Activated T-helper 1 cell treated with anti-CD3 and anti-CD28 coated beads, Interleukin-2, amount 50 U/mL, for 16 hours (primary cell): ENCODE measurements at regions not wholly inside any gene's neighbourhood (a gene's known extent, or its start where the extent isn't known, plus 50 kb on each side); places are given as distances from the start of the nearest gene placed in this dataset.

Experiments used
- DNase-seq, 2 donors: peaks; one replicate each; pipeline ENCODE4 v3.0.0-alpha.2; 2020; ENCODE audit warnings: low read depth in 1 of 2, low spot score in 1 of 2

DNA sequence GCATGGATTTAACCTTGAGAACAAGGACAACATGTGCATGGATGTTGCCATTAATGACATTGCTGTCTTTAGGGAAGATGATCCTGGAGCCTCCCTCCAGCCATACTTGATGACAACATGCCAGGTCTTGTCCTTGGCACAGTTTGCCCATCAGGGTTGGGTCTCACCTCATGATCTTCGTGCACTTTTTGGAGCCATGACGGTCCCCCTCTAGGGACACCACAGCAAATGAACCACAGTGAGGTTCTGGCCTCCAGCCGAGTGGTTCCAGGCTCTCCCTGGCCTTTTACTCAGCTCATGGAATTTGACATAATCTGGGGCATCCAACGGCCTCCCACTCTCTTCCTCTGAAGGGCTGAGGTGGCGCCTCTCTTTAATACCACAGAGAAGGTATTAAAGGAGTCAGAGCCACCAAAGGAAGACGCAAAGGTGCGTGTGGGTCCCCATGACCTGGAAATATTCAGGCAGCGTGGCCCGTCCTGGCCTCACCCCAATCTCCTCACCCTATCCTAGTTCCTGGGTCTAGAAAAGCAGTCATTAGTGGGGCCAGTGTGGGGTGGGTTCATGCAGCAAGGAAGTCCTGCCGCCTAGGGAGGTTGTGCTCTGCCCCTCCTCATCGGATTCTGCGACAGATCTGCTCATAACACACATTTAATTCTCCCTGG lies 184.8 kb downstream of the CXCL12 start:
- DNase-seq, result no peak

DNA sequence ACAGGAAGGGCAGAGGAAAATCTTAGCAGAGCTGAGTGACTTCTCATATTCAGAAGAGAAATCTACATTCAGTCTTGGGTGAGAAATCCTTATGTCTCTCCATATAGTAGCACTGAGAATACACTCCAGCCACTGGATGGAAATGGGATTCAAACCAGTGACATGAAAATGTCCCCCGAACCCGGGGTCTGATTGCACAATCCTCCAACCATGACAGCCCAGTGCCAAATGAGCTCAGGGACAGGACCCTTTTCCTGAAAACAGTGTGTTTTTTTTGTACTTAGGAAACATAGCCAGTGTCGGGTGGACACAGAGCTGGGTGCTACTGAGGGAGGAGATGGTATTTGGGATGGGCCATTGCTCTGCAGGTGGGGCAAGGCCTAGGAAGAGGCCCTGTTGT lies 185.6 kb downstream of the CXCL12 start:
- DNase-seq, result no peak

DNA sequence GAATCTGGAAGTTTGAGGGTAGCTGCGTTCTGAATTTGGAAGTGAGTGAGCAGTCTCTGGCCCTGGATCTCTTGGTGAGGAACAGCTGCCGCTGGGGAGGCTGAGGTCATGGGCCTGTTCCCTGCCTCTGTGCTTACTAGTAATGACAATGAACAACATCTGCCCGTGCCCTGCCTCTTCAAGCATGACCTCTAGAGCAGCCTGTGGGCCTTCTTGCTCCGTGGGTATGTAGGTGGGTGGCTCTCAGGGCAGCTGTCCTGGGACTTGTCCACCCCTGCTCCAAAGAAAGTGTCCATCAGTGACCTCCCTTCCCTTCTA lies 186.2 kb downstream of the CXCL12 start:
- DNase-seq, result no peak

DNA sequence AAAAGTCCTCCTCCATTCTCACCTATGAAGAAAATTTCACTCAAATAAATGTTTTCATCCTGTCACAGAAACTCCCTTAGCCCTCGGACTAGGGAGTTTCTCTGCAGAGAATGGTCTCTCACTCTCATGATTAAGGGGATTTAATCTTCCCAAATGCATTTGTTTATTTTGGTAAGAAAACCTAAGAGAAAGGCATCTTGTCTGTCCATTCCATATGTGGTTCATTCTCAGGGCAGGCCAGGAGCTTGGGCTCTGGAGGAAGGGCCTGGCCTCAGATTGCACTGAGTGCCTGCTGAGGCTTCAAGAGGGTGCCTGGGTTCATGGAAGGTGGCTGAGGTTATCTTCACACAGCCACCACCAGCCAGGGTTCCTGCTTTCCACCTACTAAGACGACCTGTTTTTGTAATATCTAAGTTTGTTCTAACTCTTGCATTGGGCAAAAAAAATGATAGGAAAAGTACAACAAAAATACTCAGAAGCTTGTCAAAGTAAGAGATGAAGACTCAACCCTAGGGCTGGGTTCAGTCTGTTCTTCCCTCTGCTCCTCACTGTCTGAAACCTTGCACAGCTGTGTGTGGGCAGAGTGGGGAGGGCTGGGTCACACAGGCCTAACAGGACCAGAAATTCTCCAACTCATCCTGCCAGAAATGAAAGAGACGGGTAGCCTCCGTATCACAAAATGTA lies 186.7 kb downstream of the CXCL12 start:
- no peak for DNase-seq

DNA sequence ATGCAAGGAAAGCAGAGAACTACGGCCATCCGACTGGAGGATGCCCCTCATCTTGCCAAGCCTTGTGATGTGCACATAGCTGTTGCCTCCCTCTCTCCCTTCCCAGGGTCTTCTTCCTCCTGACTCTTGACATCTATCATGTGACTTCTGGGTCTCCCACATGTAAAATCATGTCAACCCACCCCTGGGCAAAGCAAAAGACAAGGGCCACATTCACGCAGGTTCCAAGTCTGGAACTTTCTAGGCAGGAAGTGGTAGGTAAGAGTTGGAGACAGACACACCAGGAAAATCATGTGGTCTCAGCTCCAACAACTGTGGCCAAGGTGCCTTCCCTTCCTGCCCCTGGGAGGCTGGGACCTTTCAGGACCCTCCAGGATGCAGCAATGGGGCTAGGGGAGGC lies 187.3 kb downstream of the CXCL12 start:
- DNase-seq, result no peak

DNA sequence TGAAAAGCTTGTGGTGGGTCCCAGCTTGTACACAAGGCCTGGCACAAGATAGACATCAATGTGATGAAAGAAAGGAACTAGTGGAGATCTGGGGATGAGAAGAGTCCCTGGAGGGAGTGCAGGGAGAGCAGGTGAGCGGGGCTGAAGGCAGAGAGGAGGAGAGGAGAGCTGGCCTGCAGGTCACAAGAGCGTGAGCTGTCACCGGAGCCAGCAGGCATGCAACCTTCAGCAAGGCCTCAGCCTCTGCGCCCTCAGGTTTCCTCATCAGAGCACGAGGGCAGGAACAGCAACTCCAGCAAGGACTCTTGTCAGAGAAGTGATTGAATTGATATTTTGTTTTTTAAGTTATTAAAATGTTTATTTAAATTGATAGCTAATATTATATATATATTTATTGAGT lies 188.6 kb downstream of the CXCL12 start:
- no peak for DNase-seq

DNA sequence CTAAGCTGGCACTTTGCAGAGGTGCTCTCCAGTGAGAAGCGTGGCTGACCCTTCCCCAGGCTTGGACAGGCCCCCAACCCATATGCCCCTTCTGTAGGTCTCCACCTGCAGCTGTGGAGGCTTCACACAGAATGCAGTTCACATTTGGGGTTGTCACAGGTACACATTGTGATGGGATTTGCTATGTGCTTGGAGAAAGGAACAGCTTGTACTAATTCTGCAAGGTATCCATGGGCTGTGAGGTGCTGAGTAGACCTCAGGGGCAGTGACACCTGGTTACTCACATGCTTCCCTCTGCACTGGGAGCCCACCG lies 188.9 kb downstream of the CXCL12 start:
- DNase-seq, result no peak

DNA sequence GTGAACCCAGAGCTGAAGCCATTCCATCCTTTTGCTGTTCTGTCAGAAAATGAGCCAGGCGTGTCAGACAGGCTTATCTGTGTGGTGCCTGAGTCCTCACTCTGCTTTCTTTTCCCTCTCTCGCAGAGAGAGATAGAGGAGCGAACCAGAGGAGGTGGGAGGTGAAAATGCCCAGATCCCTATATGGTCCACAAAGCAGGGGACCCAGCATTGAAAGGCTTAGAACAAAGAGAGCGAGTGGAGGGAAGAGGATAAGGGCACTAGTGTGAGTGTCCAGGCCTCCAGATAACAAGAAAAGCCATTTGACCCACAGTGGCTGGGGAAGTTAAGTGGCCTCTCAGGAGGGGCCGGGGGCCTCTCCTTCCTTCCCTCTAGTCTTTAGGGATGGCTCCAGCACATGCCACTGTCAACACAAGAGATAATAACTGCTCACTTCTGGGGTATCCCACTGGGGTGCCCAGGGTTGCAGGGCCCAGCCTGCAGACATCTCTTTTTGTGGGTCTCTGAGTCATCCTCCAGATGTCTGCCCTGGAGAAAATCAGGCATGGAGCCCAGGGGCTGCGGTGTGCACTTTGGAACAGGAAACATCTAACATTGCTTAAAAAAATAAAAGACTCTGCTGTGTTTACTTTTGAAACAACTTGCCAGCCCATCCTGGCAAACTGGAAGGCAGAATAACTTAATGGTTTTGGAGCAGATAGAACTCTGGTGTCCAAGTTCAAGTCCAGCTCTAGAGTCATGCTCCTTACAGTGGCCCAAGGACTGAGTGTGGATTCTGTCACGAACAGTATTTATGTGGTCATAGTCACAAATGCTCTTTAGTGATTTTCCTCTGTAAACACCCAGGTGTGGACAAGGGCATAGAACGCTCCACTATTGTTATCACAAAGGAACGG lies 189.5 kb downstream of the CXCL12 start:
- no peak for DNase-seq

DNA sequence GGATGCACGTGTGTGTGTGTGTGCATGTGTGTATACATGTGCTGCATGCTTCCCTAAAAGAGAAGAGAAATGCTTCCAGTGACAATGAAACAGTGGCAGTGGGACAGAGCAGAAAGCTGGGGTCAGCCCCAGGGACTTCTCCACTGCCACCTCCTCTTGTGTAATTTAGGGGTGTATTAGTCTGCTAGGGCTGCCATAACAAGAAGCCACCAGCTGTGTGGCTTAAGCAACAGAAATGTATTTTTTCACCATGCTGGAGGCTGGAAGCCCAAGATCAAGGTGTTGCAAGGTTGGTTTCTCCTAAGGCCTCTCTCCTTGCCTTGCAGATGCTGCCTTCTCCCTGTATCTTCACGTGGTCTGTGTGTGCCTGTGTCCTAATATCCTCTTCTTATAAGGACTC lies 190.5 kb downstream of the CXCL12 start:
- no peak for DNase-seq

DNA sequence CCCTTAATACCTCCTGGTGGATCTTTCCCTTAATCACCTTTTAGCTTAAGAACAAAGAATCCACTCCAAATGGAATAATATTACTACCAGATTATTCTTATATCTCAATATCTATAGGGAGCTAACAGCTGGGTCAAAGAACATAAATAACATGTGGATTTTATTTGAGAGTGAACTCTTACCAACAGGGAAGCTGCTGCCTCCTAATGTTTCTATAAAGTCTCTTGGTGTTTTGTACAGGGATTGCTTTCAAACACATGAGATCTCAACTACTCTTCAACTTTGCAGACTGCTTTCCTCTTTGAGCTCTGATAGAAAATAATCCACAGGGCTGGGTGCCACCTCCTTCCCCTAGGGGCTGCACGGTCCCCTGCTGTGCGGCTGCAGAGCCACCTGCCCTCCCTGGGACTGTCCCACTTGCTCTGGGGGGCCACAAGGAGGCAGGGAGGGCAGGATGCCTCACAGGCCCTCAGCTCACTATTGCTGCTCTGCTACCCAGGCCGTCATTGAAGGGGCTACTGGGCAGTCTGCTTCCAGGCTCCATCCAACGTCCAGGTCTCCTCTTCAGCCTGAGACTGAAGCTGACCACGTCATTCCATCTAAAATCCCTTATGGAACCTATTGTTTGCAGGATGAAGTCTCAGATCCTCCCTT lies 191.2 kb downstream of the CXCL12 start:
- DNase-seq, result no peak

DNA sequence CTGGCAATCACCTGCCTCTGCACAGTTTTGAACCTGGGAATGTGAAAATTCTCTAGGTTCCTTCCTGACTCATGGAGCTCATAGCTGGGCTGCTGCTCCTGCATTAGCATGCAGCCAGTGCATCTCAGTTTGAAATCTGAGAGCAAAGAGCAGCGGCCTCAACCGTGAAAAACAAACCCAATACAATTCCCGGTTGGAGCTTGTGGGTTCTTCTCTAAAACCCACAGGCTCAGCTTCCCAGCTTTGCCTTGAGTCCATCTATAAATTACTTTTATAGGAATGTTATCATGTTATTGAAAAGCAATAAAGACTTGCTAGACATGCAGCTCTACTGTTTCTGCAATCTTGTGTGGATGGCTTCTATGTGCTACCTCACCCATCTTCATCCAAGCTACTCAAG lies 191.7 kb downstream of the CXCL12 start:
- no peak for DNase-seq

DNA sequence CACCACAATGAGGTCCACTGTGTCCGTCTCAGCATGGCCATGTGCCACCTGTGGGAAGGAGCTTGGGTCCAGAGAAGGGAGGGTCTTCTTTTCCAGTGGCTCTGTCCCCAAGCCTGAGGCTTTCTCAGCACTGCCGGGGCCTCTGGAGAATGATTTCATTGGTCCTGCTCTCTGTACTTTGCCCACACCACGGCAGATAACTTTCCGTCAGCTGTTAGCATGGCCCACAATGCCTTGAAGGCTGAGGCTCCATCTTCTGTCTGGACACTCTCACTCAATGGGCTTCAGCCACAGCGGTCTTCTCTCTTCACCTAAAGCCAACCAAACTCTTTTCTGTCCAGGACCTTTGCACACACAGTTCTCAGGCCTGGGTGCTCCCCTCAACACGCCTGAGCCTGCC lies 192.5 kb downstream of the CXCL12 start:
- DNase-seq, result no peak

DNA sequence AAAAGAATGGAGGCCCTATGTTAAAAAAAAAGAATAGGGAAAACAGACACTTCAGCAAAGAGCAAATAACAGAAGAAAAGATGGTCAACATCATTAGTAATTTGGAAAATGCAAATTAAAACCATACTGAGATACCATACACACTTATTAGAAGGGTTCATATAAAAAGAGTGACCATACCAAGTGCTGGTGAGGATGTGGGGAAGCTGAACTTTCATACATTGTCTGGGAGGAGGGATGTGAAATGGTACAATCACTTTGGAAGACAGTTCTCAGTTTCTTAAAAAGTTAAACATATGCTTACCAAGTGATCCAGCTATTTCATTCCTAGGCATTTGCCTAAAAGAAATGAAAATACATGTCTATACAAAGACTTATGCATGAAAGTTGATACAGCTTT lies 194.4 kb downstream of the CXCL12 start:
- no peak for DNase-seq

DNA sequence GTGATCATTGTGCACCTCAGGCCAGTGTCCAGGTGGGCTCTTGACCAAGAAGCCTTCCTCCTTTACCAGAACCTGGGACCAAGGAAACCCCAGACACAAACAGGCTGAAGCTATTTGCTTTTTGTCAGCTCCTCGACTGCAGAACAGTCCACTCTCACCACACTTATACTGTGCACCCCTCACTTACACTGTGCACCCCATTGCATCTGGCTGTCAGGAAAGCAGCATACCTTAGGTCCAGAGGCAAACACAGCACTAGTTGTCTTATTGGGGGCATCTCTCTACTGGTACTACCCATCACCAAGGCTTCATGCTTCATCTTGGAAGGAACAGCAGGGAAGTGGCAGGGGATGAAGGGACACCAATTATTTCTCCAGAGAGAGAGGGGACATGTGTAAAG lies 198.1 kb downstream of the CXCL12 start:
- no peak for DNase-seq

DNA sequence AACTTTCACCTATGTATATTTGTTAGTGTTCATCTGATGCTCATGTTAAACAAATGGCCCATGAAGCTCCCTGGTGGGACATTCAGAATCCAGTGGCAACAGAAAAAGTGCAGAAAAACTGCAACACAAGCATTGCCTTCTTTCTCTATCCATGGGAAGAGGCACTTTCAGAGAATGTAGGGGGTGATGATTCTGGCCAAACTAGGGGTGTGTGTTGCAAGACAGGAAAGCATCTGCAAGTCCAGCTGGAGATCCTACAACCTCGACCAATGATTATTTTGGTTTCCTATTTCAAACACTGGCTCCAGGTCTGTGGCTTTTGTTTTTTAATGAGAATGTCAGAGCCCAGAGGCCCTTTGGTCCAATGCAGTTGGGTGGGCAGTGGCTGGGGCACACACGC lies 198.7 kb downstream of the CXCL12 start:
- no peak for DNase-seq

DNA sequence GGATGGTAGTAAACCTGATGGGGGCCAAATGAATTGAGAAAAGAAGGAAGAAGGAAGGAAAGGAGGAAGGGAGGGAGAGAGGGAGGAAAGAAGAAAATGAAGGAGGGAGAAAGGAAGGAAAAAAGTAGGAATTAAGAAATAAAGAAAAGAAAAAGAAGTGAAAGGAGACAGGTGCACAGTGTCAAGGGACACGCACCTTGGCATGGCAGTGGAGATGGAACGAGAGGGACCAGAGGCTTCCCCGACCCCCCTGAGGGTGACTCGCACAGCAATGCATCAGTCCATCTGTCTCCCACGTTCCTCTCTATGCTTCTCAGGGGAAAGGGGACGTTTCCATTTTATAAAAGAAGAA lies 199.6 kb downstream of the CXCL12 start:
- no peak for DNase-seq

DNA sequence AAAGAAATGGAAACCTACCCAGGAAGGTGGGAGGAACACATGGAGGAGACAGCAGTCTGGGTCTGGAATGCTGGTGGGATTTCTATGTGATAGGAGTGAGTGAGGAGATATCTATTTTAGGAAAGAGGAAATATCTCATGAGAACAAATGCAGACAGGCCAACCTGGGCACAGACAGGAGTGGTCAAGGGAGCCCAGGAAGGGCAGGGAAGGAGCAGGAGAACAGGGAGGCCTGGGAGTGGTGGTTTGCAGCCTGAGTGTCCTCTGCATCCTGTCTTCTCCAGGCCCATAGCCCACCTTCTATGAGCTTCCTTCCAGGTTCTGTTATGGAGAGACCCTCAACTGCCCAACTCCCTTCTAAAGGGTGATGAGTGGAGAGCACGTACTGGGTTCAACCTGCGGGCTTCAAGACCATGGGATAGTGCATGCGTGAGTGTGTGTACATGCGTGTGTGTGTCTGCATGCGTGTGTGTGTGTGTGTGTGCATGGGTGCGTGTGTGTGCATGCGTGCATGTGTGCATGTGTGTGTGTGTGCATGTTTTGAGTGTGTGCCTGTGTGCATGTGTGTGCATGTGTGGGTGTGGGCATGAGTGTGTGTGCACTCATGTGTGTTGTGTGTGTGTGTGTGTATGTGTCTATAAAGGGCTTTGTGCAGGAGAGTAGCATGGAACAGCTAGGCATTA lies 200.1 kb downstream of the CXCL12 start:
- DNase-seq, result no peak

DNA sequence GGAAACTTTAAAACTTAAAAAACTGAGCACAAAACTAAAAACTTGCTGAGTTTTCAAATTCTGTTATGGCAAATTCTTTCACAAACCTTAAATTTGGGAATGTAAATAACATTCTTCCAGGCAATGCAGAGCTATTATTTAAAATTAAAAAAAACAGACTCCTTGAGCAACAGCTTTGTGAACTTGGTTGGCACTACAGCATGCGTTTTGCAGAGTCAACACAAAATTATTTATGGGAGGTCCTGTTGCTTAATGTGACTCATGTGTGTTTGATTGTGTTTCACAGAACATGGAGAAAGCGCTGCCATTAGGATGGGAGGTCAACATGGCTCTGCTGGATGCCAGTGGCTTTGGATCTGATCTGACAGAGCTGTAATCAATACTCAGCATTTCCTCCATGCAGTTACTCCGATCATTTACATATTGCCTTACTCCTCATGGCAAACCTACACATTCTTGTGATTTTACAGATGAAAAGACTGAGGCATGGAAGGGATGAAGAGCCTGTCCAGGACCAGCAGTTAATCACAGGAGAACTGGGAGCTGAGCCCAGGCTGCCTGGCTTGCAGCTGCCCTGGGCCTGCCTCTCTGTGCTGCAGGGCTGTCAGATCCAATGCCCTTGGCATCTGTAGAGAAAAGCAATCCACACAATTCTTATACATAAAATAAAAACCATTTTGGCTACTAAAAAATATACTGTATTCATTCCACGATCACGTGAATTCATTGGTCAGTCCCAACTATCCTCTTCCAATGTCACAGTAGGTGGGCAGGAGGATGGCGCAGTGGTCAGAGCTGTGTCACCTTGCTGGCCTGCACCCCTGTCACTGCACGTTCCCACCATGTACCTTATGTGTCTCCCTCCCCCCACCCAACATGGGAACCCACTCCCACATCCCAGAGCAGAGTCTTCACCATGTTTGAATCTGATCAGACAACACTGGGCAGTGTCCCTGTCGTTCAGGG lies 200.9 kb downstream of the CXCL12 start:
- DNase-seq, result no peak

DNA sequence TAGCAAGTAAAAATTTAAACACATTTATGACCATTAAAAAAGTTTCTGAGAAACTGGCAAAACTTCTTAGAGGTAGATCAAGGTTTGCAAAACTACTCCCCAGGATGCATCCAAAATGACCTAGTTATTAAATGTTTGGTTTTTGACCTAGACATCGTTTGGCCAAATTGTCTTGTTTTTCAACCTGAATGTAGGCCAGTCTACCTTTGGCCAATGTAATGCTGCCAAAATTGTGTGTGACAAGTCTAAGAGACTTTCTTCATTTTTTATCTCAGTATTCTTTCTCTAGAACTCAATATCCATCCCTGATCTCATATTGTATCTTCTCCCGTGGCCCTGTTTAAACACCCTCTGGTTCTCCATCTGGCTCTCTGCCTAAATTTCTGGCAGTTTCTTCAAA lies 202.0 kb downstream of the CXCL12 start:
- DNase-seq, result no peak
